HepG2 (cell line): ENCODE measurements at regions not wholly inside any gene's neighbourhood (a gene's known extent, or its start where the extent isn't known, plus 50 kb on each side); places are given as distances from the start of the nearest gene placed in this dataset.

Source experiments
- BHLHE40 ChIP-seq: IDR thresholded peaks from 2 replicates; pipeline ENCODE4 v1.6.1; 2011; ENCODE audit warnings: low read length, improper control_type of control experiment
- BRCA1 ChIP-seq: sonication (generic); formaldehyde crosslinking; IDR thresholded peaks from 2 replicates; pipeline ENCODE4 v1.4.0; 2020; ENCODE audit warnings: missing genetic modification reagents
- CCAR2 ChIP-seq: fragments of 200-400 bp; formaldehyde crosslinking; optimal IDR thresholded peaks from 2 replicates; pipeline ENCODE3; 2018; ENCODE audit warnings: low read depth, mild to moderate bottlenecking, low read length, moderate library complexity
- FOXK2 ChIP-seq: fragments of 450-650 bp; IDR thresholded peaks from 2 replicates; pipeline ENCODE4 v1.6.1; 2016
- PITX1 ChIP-seq: sonication (generic); formaldehyde crosslinking; IDR thresholded peaks from 2 replicates; pipeline ENCODE4 v1.5.1; 2020; ENCODE audit warnings: mild to moderate bottlenecking, missing genetic modification reagents
- RELA ChIP-seq: sonication (generic); formaldehyde crosslinking; IDR thresholded peaks from 2 replicates; pipeline ENCODE4 v1.4.0; 2020; ENCODE audit warnings: missing genetic modification reagents
- SMYD3 ChIP-seq: sonication (generic); formaldehyde crosslinking; IDR thresholded peaks from 2 replicates; pipeline ENCODE4 v1.8.1; 2023; ENCODE audit warnings: mild to moderate bottlenecking, missing genetic modification reagents
- SRF ChIP-seq: IDR thresholded peaks from 2 replicates; pipeline ENCODE4 v1.6.1; 2011; ENCODE audit warnings: mild to moderate bottlenecking, low read depth, low read length, moderate library complexity
- TRIM24 ChIP-seq: sonication (generic); formaldehyde crosslinking; IDR thresholded peaks from 2 replicates; pipeline ENCODE4 v1.8.0; 2022; ENCODE audit warnings: mild to moderate bottlenecking, missing genetic modification reagents
- ZMAT5 ChIP-seq: sonication (generic); formaldehyde crosslinking; IDR thresholded peaks from 2 replicates; pipeline ENCODE4 v1.5.0; 2020; ENCODE audit warnings: mild to moderate bottlenecking, low read depth, missing genetic modification reagents, borderline replicate concordance
- ZNF317 ChIP-seq: sonication (generic); formaldehyde crosslinking; IDR thresholded peaks from 2 replicates; pipeline ENCODE4 v1.5.0; 2020; ENCODE audit warnings: mild to moderate bottlenecking, missing genetic modification reagents
- TF ChIP-seq, protein P1 (sequence below): sonication (generic); formaldehyde crosslinking; IDR thresholded peaks from 2 replicates; pipeline ENCODE4 v1.5.0; 2020; ENCODE audit warnings: mild to moderate bottlenecking, missing genetic modification reagents, moderate library complexity
- TF ChIP-seq, protein P2 (sequence below): sonication (generic); formaldehyde crosslinking; IDR thresholded peaks from 2 replicates; pipeline ENCODE4 v1.4.0; 2020; ENCODE audit warnings: mild to moderate bottlenecking, missing genetic modification reagents
- TF ChIP-seq, protein P3 (sequence below): sonication (generic); IDR thresholded peaks from 2 replicates; pipeline ENCODE4 v1.6.1; 2016; ENCODE audit warnings: low read depth, borderline replicate concordance

DNA sequence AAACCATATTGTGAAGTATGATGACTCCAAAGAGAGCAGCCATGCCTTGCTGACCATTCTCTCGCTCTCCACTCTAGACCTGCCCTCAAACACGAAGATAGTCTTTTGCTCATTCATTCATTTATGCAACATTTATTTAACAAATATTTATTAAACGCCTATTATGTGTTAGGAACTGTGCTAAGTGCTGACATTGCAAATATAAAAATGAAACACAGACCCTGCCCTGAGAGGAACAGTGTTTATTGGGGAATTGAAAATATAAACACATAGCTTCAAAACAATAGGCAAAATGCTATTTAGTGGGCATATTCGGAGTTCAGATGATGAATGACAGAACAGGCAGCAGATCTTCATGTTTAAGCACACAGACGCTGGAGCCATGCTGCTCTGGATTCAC lies 213.6 kb downstream of the NUF2 start:
- TF ChIP-seq ZNF317: no peak
- TF ChIP-seq, protein P1, sequence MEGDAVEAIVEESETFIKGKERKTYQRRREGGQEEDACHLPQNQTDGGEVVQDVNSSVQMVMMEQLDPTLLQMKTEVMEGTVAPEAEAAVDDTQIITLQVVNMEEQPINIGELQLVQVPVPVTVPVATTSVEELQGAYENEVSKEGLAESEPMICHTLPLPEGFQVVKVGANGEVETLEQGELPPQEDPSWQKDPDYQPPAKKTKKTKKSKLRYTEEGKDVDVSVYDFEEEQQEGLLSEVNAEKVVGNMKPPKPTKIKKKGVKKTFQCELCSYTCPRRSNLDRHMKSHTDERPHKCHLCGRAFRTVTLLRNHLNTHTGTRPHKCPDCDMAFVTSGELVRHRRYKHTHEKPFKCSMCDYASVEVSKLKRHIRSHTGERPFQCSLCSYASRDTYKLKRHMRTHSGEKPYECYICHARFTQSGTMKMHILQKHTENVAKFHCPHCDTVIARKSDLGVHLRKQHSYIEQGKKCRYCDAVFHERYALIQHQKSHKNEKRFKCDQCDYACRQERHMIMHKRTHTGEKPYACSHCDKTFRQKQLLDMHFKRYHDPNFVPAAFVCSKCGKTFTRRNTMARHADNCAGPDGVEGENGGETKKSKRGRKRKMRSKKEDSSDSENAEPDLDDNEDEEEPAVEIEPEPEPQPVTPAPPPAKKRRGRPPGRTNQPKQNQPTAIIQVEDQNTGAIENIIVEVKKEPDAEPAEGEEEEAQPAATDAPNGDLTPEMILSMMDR (CRISPR knock-in tag): no peak
- no peak for TF ChIP-seq SRF
- no peak for TF ChIP-seq BHLHE40
- no peak for TF ChIP-seq CCAR2
- TF ChIP-seq, protein P2, sequence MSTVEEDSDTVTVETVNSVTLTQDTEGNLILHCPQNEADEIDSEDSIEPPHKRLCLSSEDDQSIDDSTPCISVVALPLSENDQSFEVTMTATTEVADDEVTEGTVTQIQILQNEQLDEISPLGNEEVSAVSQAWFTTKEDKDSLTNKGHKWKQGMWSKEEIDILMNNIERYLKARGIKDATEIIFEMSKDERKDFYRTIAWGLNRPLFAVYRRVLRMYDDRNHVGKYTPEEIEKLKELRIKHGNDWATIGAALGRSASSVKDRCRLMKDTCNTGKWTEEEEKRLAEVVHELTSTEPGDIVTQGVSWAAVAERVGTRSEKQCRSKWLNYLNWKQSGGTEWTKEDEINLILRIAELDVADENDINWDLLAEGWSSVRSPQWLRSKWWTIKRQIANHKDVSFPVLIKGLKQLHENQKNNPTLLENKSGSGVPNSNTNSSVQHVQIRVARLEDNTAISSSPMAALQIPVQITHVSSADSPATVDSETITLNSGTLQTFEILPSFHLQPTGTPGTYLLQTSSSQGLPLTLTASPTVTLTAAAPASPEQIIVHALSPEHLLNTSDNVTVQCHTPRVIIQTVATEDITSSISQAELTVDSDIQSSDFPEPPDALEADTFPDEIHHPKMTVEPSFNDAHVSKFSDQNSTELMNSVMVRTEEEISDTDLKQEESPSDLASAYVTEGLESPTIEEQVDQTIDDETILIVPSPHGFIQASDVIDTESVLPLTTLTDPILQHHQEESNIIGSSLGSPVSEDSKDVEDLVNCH (CRISPR knock-in tag): no peak
- TF ChIP-seq, protein P3, sequence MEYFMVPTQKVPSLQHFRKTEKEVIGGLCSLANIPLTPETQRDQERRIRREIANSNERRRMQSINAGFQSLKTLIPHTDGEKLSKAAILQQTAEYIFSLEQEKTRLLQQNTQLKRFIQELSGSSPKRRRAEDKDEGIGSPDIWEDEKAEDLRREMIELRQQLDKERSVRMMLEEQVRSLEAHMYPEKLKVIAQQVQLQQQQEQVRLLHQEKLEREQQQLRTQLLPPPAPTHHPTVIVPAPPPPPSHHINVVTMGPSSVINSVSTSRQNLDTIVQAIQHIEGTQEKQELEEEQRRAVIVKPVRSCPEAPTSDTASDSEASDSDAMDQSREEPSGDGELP: no peak
- no peak for TF ChIP-seq SMYD3 (CRISPR knock-in tag)
- no peak for TF ChIP-seq RELA (CRISPR knock-in tag)
- TF ChIP-seq FOXK2: no peak
- TF ChIP-seq PITX1 (CRISPR knock-in tag): no peak
- TF ChIP-seq TRIM24 (CRISPR knock-in tag): no peak
- no peak for TF ChIP-seq ZMAT5 (CRISPR knock-in tag)
- no peak for TF ChIP-seq BRCA1 (CRISPR knock-in tag)
